ENCODE measurements at regions not wholly inside any gene's neighbourhood (a gene's known extent, or its start where the extent isn't known, plus 50 kb on each side); places are given as distances from the start of the nearest gene placed in this dataset.

DNA sequence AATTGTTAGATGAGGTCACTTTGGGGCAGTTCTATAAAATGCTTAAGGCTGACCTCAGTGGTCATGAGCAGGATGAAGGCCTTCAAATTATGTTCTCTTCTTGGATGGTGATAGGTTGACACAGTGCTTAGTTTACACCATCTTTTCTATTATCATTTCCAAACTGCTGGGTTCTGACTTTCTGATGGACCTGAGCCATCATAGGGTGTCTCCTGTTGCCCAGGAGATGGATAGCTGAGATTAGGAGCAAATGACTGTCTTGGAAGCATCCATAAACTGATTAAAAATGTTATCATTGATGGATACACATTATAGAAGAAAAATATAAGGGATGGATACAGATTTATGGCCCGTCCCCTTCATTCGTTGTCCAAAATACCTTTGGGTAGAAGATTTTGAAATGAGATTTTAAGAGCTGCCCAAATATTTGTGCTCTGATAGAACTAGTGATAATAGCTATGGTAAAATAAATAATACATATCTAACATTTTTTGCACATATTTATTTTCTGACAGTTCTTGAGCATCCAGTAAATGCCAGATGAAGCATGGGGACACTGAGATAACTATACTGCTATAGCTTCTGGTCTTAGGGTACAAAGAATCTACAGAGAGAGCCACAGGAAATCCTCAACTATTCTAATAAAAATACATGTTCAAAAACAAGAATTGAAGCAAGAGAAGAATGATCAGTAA is 839.4 kb upstream of the LCORL start:
- DNase-seq (ENCODE audit: low read depth, low spot score): no peak
- TF ChIP-seq, protein P1, sequence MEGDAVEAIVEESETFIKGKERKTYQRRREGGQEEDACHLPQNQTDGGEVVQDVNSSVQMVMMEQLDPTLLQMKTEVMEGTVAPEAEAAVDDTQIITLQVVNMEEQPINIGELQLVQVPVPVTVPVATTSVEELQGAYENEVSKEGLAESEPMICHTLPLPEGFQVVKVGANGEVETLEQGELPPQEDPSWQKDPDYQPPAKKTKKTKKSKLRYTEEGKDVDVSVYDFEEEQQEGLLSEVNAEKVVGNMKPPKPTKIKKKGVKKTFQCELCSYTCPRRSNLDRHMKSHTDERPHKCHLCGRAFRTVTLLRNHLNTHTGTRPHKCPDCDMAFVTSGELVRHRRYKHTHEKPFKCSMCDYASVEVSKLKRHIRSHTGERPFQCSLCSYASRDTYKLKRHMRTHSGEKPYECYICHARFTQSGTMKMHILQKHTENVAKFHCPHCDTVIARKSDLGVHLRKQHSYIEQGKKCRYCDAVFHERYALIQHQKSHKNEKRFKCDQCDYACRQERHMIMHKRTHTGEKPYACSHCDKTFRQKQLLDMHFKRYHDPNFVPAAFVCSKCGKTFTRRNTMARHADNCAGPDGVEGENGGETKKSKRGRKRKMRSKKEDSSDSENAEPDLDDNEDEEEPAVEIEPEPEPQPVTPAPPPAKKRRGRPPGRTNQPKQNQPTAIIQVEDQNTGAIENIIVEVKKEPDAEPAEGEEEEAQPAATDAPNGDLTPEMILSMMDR (IDR thresholded peaks at IDR 0.05; ENCODE audit: insufficient read depth, low read length, missing control alignments): no peak
- no peak overlapping the region for H3K4me3 ChIP-seq (ENCODE audit: low read depth, low read length)
- ChIA-PET CTCF (no interaction called here), POLR2A (no interaction called here)

DNA sequence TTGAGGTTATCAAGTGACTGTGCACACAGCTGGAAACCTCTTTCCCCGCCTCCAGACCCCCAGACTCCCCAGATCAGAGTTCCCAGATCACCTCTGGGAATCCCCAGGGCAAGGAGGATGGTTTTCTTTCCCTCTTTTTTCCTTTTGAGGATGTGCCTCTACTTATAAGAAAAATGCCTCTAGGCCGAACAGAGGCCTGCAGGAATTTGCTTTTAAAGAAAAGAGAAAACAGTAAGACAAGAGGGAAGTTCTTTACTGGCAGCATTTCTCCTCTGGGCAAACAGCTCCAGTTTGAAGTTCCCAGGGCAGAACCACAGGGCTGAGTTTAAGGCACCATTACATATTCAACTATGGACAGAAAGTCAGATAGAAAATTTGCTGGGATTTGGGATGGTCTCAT is 837.9 kb upstream of the LCORL start:
- DNase-seq (ENCODE audit: low read depth, low spot score): no peak
- ChIA-PET POLR2A (no interaction called here), CTCF (no interaction called here)
- TF ChIP-seq, protein P1 (IDR thresholded peaks at IDR 0.05; ENCODE audit: insufficient read depth, low read length, missing control alignments): no peak
- no peak overlapping the region for H3K4me3 ChIP-seq (ENCODE audit: low read depth, low read length)

DNA sequence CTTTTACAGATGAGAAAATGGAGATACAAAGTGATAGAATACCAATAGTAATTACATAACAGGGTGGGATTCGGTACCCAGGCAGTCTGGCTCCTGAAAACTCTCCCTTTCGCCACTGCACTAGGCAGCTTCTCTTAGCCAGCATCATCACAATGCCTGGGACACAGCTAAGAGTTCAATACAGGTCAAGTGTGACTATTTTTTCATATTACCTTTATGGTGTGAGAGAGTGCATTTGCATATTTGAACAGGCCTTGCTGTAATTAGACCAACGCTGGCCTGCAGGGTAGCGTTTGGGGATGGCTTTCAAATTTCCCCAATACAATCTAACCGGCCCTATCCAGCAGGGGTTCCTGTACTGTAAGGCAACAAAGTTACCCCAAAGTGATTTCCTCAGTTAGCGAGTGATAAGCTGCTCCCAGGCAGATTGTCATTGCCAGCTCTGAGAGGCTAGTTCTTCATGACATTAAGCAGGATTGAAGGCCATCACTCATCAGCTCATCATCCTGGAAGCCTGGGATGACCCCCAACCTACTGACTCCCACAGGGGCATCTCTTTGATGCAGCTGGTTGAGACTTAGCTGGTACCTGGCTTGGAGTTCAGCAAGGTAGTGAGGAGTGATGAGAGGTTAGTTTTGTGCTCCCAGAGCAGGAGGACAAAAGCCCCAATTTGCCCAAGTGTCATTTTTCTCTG is 836.8 kb upstream of the LCORL start:
- TF ChIP-seq, protein P1 (IDR thresholded peaks at IDR 0.05; ENCODE audit: insufficient read depth, low read length, missing control alignments): no peak
- ChIA-PET CTCF (no interaction called here), POLR2A (no interaction called here)
- no peak for DNase-seq (ENCODE audit: low read depth, low spot score)
- H3K4me3 ChIP-seq (ENCODE audit: low read depth, low read length): no peak overlapping the region

DNA sequence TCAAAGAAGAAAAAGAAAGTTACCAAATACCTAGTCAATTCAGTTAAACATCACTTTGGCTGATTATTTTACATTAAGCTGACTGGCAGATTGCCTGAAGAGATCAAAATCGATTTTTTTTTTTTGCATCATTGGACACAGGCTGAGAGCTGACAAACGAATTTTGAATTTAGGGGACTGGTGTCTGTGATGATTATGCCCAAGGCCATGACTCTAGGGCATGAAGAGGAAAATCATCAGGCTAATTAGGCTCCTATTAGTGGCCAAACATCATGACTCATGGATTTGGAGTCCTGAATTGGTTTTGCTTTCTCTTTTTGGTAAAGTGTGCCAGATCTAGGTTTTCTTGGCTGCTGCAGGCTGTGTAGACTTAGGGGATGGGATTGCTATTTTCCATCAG is 829.3 kb upstream of the LCORL start:
- TF ChIP-seq, protein P1 (IDR thresholded peaks at IDR 0.05; ENCODE audit: insufficient read depth, low read length, missing control alignments): no peak

DNA sequence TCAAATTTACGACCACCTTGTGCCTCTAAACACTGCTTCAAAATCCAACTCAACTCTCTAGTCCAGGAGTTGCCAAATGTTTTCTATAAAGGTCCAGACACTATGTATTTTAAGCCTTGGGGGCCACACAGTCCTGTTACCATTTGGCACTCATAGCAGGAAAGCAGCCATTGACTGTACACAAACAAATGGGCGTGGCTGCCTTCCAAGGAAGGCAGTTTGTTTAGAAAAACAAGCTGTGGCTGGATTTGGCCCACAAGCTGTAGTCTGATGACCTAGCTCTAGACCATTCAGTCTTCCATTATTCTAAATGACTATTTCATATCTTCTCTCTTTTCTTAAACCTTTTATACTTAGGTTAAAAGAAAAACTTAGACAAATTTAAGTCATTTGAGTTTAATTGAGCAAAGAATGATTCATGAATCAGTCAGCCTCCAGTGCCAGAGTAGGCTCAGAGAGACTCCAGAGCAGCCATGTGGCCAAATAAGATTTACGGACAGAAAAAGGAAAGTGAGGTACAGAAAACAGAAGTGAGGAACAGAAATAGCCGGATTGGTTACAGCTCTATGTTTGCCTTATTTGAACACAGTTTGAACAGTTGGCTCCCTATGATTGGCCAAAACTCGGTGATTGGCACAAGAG is 825.8 kb upstream of the LCORL start:
- no peak overlapping the region for H3K4me3 ChIP-seq (ENCODE audit: low read depth, low read length)
- TF ChIP-seq, protein P1 (IDR thresholded peaks at IDR 0.05; ENCODE audit: insufficient read depth, low read length, missing control alignments): no peak
- no peak for DNase-seq (ENCODE audit: low read depth, low spot score)
- CTCF ChIA-PET: no interaction called here
- POLR2A ChIA-PET: no interaction called here

More for the DNA sequence above, 829.3 kb upstream of the LCORL start:
- H3K4me3 ChIP-seq (ENCODE audit: low read depth, low read length): no peak overlapping the region
- CTCF ChIA-PET: no interaction called here
- no peak for DNase-seq (ENCODE audit: low read depth, low spot score)
- POLR2A ChIA-PET: no interaction called here

DNA sequence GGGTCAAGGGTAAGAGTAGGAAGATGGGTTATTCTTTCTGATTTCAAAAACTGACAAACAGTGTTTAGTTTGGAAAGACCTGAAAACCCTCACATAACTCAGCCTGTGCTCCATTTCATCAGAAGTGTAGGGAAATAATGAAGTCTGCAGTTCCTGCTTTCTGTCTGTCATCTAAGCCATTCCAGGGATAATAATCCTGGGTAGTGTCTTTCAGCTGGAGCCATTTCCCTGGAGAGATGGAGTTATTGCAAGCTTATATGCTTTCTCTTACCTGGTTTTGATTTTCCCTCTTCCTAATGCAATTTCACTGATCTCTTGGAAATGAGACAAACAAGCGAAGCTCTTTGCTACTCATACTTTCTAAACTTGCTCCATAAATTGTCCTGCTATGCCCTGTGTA is 824.8 kb upstream of the LCORL start:
- no peak for DNase-seq (ENCODE audit: low read depth, low spot score)
- ChIA-PET CTCF (no interaction called here), POLR2A (no interaction called here)
- TF ChIP-seq, protein P1 (IDR thresholded peaks at IDR 0.05; ENCODE audit: insufficient read depth, low read length, missing control alignments): no peak
- no peak overlapping the region for H3K4me3 ChIP-seq (ENCODE audit: low read depth, low read length)

Data from AG04449 (cell line).